HepG2 (cell line): ENCODE measurements at regions not wholly inside any gene's neighbourhood (a gene's known extent, or its start where the extent isn't known, plus 50 kb on each side); places are given as distances from the start of the nearest gene placed in this dataset.

Source experiments
- ATAC-seq: fragments of 200-7000 bp; cut with Tn5 transposase; 3 replicates; pipeline ENCODE4 v1.9.1; 2020; ENCODE audit warnings: mild to moderate bottlenecking, moderate library complexity
- BruUV-seq: library from RNA; stranded (reverse); fragments of 400-500 nt; replicated peaks from 2 replicates; lab custom pipeline; 2021; lab: Mats Ljungman, UMichigan
- CTCF ChIA-PET: fragments of 300-600 bp; formaldehyde crosslinking; extraction: SDS; loops from one replicate; lab custom pipeline; 2021; ENCODE audit warnings: low total read pairs, inconsistent platforms, low intra/inter-chr PET ratio; lab: Yijun Ruan, JAX
- POLR2A ChIA-PET: fragments of 350-600 bp; sonication (Branson Sonifier 250); formaldehyde crosslinking; loops from one replicate; lab custom pipeline; 2020; ENCODE audit warnings: antibody characterized with exemption, inconsistent platforms; lab: Yijun Ruan, JAX
- DNase-seq: peaks from one replicate; pipeline ENCODE4 v3.0.0-alpha.2; 2015; ENCODE audit warnings: low spot score
- FAIRE-seq: peaks from 3 replicates; lab custom pipeline; 2011; peaks lifted over from hg19 to GRCh38; lab: Jason Lieb, UNC
- H2AFZ ChIP-seq: one replicate; pipeline ENCODE4 v1.6.1; 2011; ENCODE audit warnings: low read length, inconsistent platforms
- H3K27ac ChIP-seq: fragments of 300-600 bp; 3 replicates; pipeline ENCODE4 v1.8.0; 2011; ENCODE audit warnings: mixed run types, mild to moderate bottlenecking, mixed read lengths, low read length, inconsistent platforms; ENCODE audit not compliant: insufficient read depth; ENCODE audit errors: extremely low read length
- H3K27me3 ChIP-seq, 2 experiments: fragments of 200-600 bp in 1 of 2; 2 replicates in 1 of 2; 3 replicates in 1 of 2; pipeline versions ENCODE4 v1.6.0 to v1.8.0; 2011; ENCODE audit warnings: low read length in 2 of 2, mild to moderate bottlenecking in 2 of 2, moderate library complexity in 2 of 2, inconsistent platforms in 1 of 2; ENCODE audit not compliant: insufficient read depth in 2 of 2, control insufficient read depth in 1 of 2
- H3K36me3 ChIP-seq, 2 experiments: fragments of 200-600 bp in 1 of 2; replicated peaks in 1 of 2; 2 replicates in 1 of 2; 3 replicates in 1 of 2; pipeline versions ENCODE4 v1.5.1 to v1.8.0; 2011; ENCODE audit warnings: low read length in 2 of 2, inconsistent platforms in 1 of 2; ENCODE audit not compliant: insufficient read depth in 2 of 2, control insufficient read depth in 1 of 2
- H3K4me1 ChIP-seq: 2 replicates; pipeline ENCODE4 v1.5.1; 2012; ENCODE audit warnings: low read length, inconsistent platforms; ENCODE audit not compliant: insufficient read depth
- H3K4me2 ChIP-seq: 2 replicates; pipeline ENCODE4 v1.6.0; 2011; ENCODE audit warnings: low read depth, low read length, inconsistent platforms
- H3K4me3 ChIP-seq, 3 experiments: fragments of 200-600 bp in 1 of 3; sonication (generic), shearing (Covaris generic) in 1 of 3; replicated peaks in 1 of 3; 2 replicates each; pipeline ENCODE4 v1.5.1; 2011 to 2016; ENCODE audit warnings: low read length in 3 of 3, inconsistent platforms in 2 of 3, low read depth in 2 of 3, mild to moderate bottlenecking in 2 of 3, control low read depth in 1 of 3, mixed read lengths in 1 of 3; ENCODE audit not compliant: insufficient read depth in 1 of 3
- H3K79me2 ChIP-seq: one replicate; pipeline ENCODE4 v1.6.1; 2011; ENCODE audit warnings: low read length, inconsistent platforms; ENCODE audit not compliant: insufficient read depth
- H3K9ac ChIP-seq: 2 replicates; pipeline ENCODE4 v1.6.0; 2011; ENCODE audit warnings: mild to moderate bottlenecking, low read depth, low read length, inconsistent platforms; ENCODE audit not compliant: insufficient read depth
- H3K9me3 ChIP-seq: 2 replicates; pipeline ENCODE4 v1.5.1; 2012; ENCODE audit warnings: mild to moderate bottlenecking, low read length
- H4K20me1 ChIP-seq: 2 replicates; pipeline ENCODE4 v1.6.0; 2011; ENCODE audit warnings: inconsistent platforms, mild to moderate bottlenecking, low read length, moderate library complexity; ENCODE audit not compliant: insufficient read depth
- ARNT ChIP-seq: fragments of 450-650 bp; IDR thresholded peaks from 2 replicates; pipeline ENCODE4 v1.6.1; 2017
- CEBPG ChIP-seq: IDR thresholded peaks from 2 replicates; pipeline ENCODE4 v1.6.1; 2016
- FOXA3 ChIP-seq: IDR thresholded peaks from 2 replicates; pipeline ENCODE4 v1.6.1; 2016; ENCODE audit warnings: missing genetic modification reagents, missing compliant biosample characterization
- MEF2D ChIP-seq: sonication (generic); formaldehyde crosslinking; IDR thresholded peaks from 2 replicates; pipeline ENCODE4 v1.5.1; 2020; ENCODE audit warnings: mild to moderate bottlenecking, missing genetic modification reagents
- PRMT3 ChIP-seq: sonication (generic); formaldehyde crosslinking; IDR thresholded peaks from 2 replicates; pipeline ENCODE4 v1.8.1; 2022; ENCODE audit warnings: low read depth, mild to moderate bottlenecking, moderate library complexity, missing genetic modification reagents, borderline replicate concordance
- RBM39 ChIP-seq: fragments of 200-400 bp; formaldehyde crosslinking; IDR thresholded peaks from one replicate; pipeline ENCODE4 v1.6.1; 2018; ENCODE audit warnings: antibody characterized with exemption, mild to moderate bottlenecking, low read depth, low read length; ENCODE audit not compliant: poor library complexity, severe bottlenecking
- SALL1 ChIP-seq: sonication (generic); formaldehyde crosslinking; IDR thresholded peaks from 2 replicates; pipeline ENCODE4 v1.8.0; 2022; ENCODE audit warnings: mild to moderate bottlenecking, missing genetic modification reagents
- U2AF1 ChIP-seq: fragments of 200-400 bp; formaldehyde crosslinking; optimal IDR thresholded peaks from 2 replicates; pipeline ENCODE3; 2017; ENCODE audit warnings: mild to moderate bottlenecking, low read depth, low read length
- ZBTB1 ChIP-seq: sonication (generic); formaldehyde crosslinking; IDR thresholded peaks from 2 replicates; pipeline ENCODE4 v1.4.0; 2020; ENCODE audit warnings: missing genetic modification reagents, borderline replicate concordance
- ZNF382 ChIP-seq: sonication (generic); formaldehyde crosslinking; IDR thresholded peaks from 2 replicates; pipeline ENCODE4 v1.5.0; 2020; ENCODE audit warnings: missing genetic modification reagents, mild to moderate bottlenecking, borderline replicate concordance
- ZNF570 ChIP-seq: sonication (generic); formaldehyde crosslinking; IDR thresholded peaks from 2 replicates; pipeline ENCODE4 v1.4.0; 2020; ENCODE audit warnings: mild to moderate bottlenecking, missing genetic modification reagents, borderline replicate concordance
- ZNF790 ChIP-seq: sonication (generic); formaldehyde crosslinking; IDR thresholded peaks from 2 replicates; pipeline ENCODE4 v1.8.0; 2022; ENCODE audit warnings: missing genetic modification reagents, mild to moderate bottlenecking, borderline replicate concordance
- ZNF878 ChIP-seq: sonication (generic); formaldehyde crosslinking; IDR thresholded peaks from 2 replicates; pipeline ENCODE4 v1.8.1; 2023; ENCODE audit warnings: mild to moderate bottlenecking, missing genetic modification reagents, moderate library complexity
- WGBS: methylation state at CpG from one replicate; pipeline ENCODE4 v1.1.6; 2017; ENCODE audit warnings: low lambda C conversion rate; 5-methylcytosine and 5-hydroxymethylcytosine counted together
- in situ Hi-C: cut with HindIII; loops from 2 replicates; pipeline ENCODE4 v1.10.0; 2017; ENCODE audit warnings: low pct_unique_long_range_greater_than_20kb; ENCODE audit not compliant: extremely low pct_ligation_motif_present
- intact Hi-C: fragments of 100-400 bp; cut with micrococcal nuclease; formaldehyde crosslinking; loops from one replicate; pipeline ENCODE4 v1.10.0; 2022; ENCODE audit not compliant: unreplicated experiment

DNA sequence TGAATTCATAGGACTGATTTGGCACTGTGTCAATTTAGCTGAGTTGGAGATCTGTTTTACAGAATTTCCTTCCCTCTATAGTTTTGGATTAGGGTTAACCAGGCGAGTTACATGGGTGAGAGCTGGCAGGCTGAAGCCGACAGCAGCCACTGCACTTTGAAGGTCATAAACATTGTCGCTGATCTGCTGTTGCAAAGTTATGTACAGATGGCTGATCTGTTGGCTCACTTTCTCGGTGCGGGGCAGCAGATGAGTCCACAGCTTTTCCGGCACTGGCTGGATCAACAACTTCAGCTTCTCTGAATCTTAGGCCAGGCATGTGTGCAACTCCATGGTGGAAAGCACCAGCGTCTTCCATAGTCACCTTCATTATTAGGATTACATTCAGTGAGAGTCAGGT lies 173.7 kb downstream of the GPAT3 start:
- WGBS, result 8% methylated on average over 5 of the region's 7 CpGs
- POLR2A ChIA-PET, result no interaction called here
- no peaks in the 10 kb centered on the region for H3K36me3 ChIP-seq
- no peak for DNase-seq
- H3K4me1 ChIP-seq, result peaks cover 6% of the 10 kb centered on the region; the same call in 1 of the 2 replicates
- CTCF ChIA-PET, result no interaction called here
- no peak overlapping the region for H3K27ac ChIP-seq
- intact Hi-C loops, result no loop called here
- H3K4me2 ChIP-seq, result peak overlapping the region; percentile 32; the same call in 1 of the 2 replicates
- ATAC-seq, result peak; percentile 78
- no peak overlapping the region for H3K9ac ChIP-seq
- FAIRE-seq, result no peak
- H2AFZ ChIP-seq, result no peak overlapping the region
- no peak overlapping the region for H3K4me3 ChIP-seq
- TF ChIP-seq CEBPG (CRISPR knock-in tag) (no peak), SALL1 (CRISPR knock-in tag) (peak; percentile 17; the same call in 1 of the 2 replicates), U2AF1 (no peak), RBM39 (no peak)
- TF ChIP-seq, all 625 proteins: peak for 1
- in situ Hi-C loops, result no loop called here
- no peaks in the 10 kb centered on the region for H3K9me3 ChIP-seq
- BruUV-seq, result no TSS peak
- no peaks in the 10 kb centered on the region for H3K79me2 ChIP-seq
- H4K20me1 ChIP-seq, result no peaks in the 10 kb centered on the region
- no peaks in the 10 kb centered on the region for H3K27me3 ChIP-seq

DNA sequence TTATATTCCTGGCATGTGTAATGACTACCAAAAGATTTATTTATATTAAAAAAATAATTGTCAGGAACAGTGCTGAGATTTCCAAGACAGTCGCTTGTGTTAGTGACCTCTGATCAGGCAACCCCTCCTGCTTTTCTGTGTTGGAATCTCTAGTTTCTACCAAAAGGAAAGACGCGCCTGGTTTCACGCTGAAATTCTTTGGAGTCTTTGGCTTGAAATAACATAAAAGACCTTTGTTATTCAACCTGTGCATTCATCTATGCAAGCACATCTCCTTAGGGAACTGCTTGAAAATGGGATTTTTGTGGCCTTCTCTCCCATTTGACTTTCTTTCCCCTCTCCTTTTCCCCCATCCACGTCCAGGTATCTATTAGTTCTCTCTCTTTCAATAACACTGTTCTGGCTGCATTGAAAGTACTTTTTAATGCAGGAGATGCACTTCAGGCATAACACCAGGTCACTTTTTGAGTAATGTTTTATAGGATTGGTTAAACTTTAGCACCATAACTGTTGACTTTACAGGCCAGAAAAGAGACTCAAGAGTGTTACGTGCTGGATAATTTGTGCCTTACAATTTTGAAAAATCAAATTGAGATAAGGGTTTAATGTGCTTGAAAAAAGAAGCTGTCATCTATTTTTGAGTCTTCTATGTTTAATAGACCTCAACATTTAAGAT lies 172.7 kb downstream of the GPAT3 start:
- POLR2A ChIA-PET, result no interaction called here
- Histone ChIP-seq H3K4me2 (no peak overlapping the region), H3K4me1 (peaks cover 6% of the 10 kb centered on the region; the same call in 1 of the 2 replicates), H3K36me3 (no peaks in the 10 kb centered on the region), H3K9ac (no peak overlapping the region), H3K79me2 (no peaks in the 10 kb centered on the region), H3K27me3 (no peaks in the 10 kb centered on the region), H2AFZ (no peak overlapping the region), H4K20me1 (no peaks in the 10 kb centered on the region), H3K4me3 (no peak overlapping the region), H3K9me3 (no peaks in the 10 kb centered on the region), H3K27ac (no peak overlapping the region)
- TF ChIP-seq ZNF878, result no peak
- TF ChIP-seq ZNF382, result no peak
- TF ChIP-seq MEF2D (CRISPR knock-in tag), result no peak
- TF ChIP-seq FOXA3, result no peak
- TF ChIP-seq ZBTB1, result no peak
- no peak for TF ChIP-seq ZNF790
- TF ChIP-seq ARNT, result no peak
- TF ChIP-seq PRMT3 (CRISPR knock-in tag), result no peak
- TF ChIP-seq ZNF570 (CRISPR knock-in tag), result no peak
- WGBS, result 4% methylated on average over 6 of the region's 6 CpGs
- in situ Hi-C loops (no loop called here), intact Hi-C loops (no loop called here)
- ATAC-seq (no peak), DNase-seq (no peak), FAIRE-seq (no peak)
- CTCF ChIA-PET, result no interaction called here
- BruUV-seq, result no TSS peak
